ENCODE measurements at regions not wholly inside any gene's neighbourhood (a gene's known extent, or its start where the extent isn't known, plus 50 kb on each side); places are given as distances from the start of the nearest gene placed in this dataset.

- Histone ChIP-seq H3K4me3 (ENCODE audit: low read length) (no peak overlapping the region), H2BK120ac (ENCODE audit: low read depth, low read length) (no peak overlapping the region), H4K5ac (ENCODE audit: low read length) (no peak overlapping the region), H2BK5ac (ENCODE audit: low read length) (no peak overlapping the region), H3K4me1 (ENCODE audit: control insufficient read depth, low read depth, low read length) (no peaks in the 10 kb centered on the region), H2AK5ac (ENCODE audit: low read length) (no peak overlapping the region), H3K36me3 (ENCODE audit: control insufficient read depth, insufficient read depth, low read length) (no peaks in the 10 kb centered on the region), H3K27ac (ENCODE audit: low read depth, low read length) (no peak overlapping the region), H3K79me1 (ENCODE audit: low read length) (no peaks in the 10 kb centered on the region), H4K8ac (ENCODE audit: low read depth, low read length) (no peak overlapping the region), H3K4ac (ENCODE audit: low read depth, low read length) (no peak overlapping the region), H3K27me3 (ENCODE audit: insufficient read depth, low read length, poor library complexity) (no peaks in the 10 kb centered on the region), H3K23ac (ENCODE audit: low read length) (no peak overlapping the region), H3K79me2 (ENCODE audit: control insufficient read depth, insufficient read depth, low read length) (no peaks in the 10 kb centered on the region), H3K4me2 (ENCODE audit: low read length) (no peak overlapping the region), H3K9ac (ENCODE audit: low read length) (no peak overlapping the region), H2BK15ac (replicated peaks; ENCODE audit: low read depth) (no peak overlapping the region), H3K18ac (ENCODE audit: low read length) (no peak overlapping the region), H3K56ac (ENCODE audit: low read length) (no peak overlapping the region)
- DNase-seq, result no peak
- no CpG with 5 or more reads among the region's 1 CpG for WGBS (ENCODE audit: extremely low coverage, insufficient coverage, low lambda C conversion rate)
Observed at GRCh38 chrX:43357741-43358140, 298.4 kb upstream of the MAOA start.

GRCh38 chrX:43373032-43373431, 283.1 kb upstream of the MAOA start:
- Histone ChIP-seq H3K27ac (ENCODE audit: low read depth, low read length) (no peak overlapping the region), H3K79me2 (ENCODE audit: control insufficient read depth, insufficient read depth, low read length) (no peaks in the 10 kb centered on the region), H3K27me3 (ENCODE audit: insufficient read depth, low read length, poor library complexity) (no peaks in the 10 kb centered on the region), H3K23ac (ENCODE audit: low read length) (no peak overlapping the region), H3K56ac (ENCODE audit: low read length) (no peak overlapping the region), H3K9ac (ENCODE audit: low read length) (no peak overlapping the region), H3K4ac (ENCODE audit: low read depth, low read length) (no peak overlapping the region), H3K36me3 (ENCODE audit: control insufficient read depth, insufficient read depth, low read length) (no peaks in the 10 kb centered on the region), H2BK5ac (ENCODE audit: low read length) (no peak overlapping the region), H3K4me3 (ENCODE audit: low read length) (no peak overlapping the region), H4K8ac (ENCODE audit: low read depth, low read length) (no peak overlapping the region), H2AK5ac (ENCODE audit: low read length) (no peak overlapping the region), H3K18ac (ENCODE audit: low read length) (no peak overlapping the region), H3K4me2 (ENCODE audit: low read length) (no peak overlapping the region), H2BK120ac (ENCODE audit: low read depth, low read length) (no peak overlapping the region), H3K79me1 (ENCODE audit: low read length) (no peaks in the 10 kb centered on the region), H2BK15ac (replicated peaks; ENCODE audit: low read depth) (no peak overlapping the region), H3K4me1 (ENCODE audit: control insufficient read depth, low read depth, low read length) (no peaks in the 10 kb centered on the region), H4K5ac (ENCODE audit: low read length) (no peak overlapping the region)
- DNase-seq, result no peak
- WGBS (ENCODE audit: extremely low coverage, insufficient coverage, low lambda C conversion rate), result no CpG with 5 or more reads among the region's 3 CpGs

DNA sequence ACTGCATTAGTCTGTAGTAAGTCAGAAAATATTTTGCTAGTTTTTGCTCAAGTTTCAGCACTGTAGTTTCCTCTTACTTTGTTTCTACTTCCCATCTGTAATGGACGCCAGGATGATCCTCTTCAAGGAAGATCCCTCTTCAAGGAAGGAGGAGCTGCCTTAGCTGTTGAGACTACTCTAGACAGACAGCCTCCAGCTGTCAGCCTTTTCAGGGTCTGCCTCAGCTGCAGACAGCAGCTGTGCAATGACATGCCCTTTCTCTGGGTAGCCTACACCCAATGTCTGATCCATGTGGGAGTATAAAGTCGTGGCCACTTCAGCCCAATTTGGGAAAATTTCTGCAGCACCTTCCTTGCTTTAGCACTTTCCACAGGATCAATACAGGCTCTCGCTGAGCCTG, 281.0 kb upstream of the MAOA start:
- no peak overlapping the region for H2BK5ac ChIP-seq (ENCODE audit: low read length)
- no peak overlapping the region for H3K4me2 ChIP-seq (ENCODE audit: low read length)
- no peak overlapping the region for H2AK5ac ChIP-seq (ENCODE audit: low read length)
- H2BK15ac ChIP-seq (replicated peaks; ENCODE audit: low read depth), result no peak overlapping the region
- no peak overlapping the region for H3K4me3 ChIP-seq (ENCODE audit: low read length)
- DNase-seq, result no peak
- no peaks in the 10 kb centered on the region for H3K79me2 ChIP-seq (ENCODE audit: control insufficient read depth, insufficient read depth, low read length)
- no peak overlapping the region for H4K5ac ChIP-seq (ENCODE audit: low read length)
- no peak overlapping the region for H3K9ac ChIP-seq (ENCODE audit: low read length)
- H3K56ac ChIP-seq (ENCODE audit: low read length), result no peak overlapping the region
- no peak overlapping the region for H3K27ac ChIP-seq (ENCODE audit: low read depth, low read length)
- H4K8ac ChIP-seq (ENCODE audit: low read depth, low read length), result no peak overlapping the region
- H3K79me1 ChIP-seq (ENCODE audit: low read length), result no peaks in the 10 kb centered on the region
- no peak overlapping the region for H3K18ac ChIP-seq (ENCODE audit: low read length)
- H2BK120ac ChIP-seq (ENCODE audit: low read depth, low read length), result no peak overlapping the region
- H3K4me1 ChIP-seq (ENCODE audit: control insufficient read depth, low read depth, low read length), result no peaks in the 10 kb centered on the region
- no peak overlapping the region for H3K23ac ChIP-seq (ENCODE audit: low read length)
- no CpG with 5 or more reads among the region's 3 CpGs for WGBS (ENCODE audit: extremely low coverage, insufficient coverage, low lambda C conversion rate)
- H3K4ac ChIP-seq (ENCODE audit: low read depth, low read length), result no peak overlapping the region
- H3K27me3 ChIP-seq (ENCODE audit: insufficient read depth, low read length, poor library complexity), result no peaks in the 10 kb centered on the region
- no peaks in the 10 kb centered on the region for H3K36me3 ChIP-seq (ENCODE audit: control insufficient read depth, insufficient read depth, low read length)

- no peak overlapping the region for H4K5ac ChIP-seq (ENCODE audit: low read length)
- no peaks in the 10 kb centered on the region for H3K4me1 ChIP-seq (ENCODE audit: control insufficient read depth, low read depth, low read length)
- H3K36me3 ChIP-seq (ENCODE audit: control insufficient read depth, insufficient read depth, low read length), result no peaks in the 10 kb centered on the region
- no peak overlapping the region for H3K18ac ChIP-seq (ENCODE audit: low read length)
- no peak overlapping the region for H2BK15ac ChIP-seq (replicated peaks; ENCODE audit: low read depth)
- no peak overlapping the region for H2BK120ac ChIP-seq (ENCODE audit: low read depth, low read length)
- H3K4ac ChIP-seq (ENCODE audit: low read depth, low read length), result no peak overlapping the region
- DNase-seq, result no peak
- H3K27ac ChIP-seq (ENCODE audit: low read depth, low read length), result no peak overlapping the region
- H3K9ac ChIP-seq (ENCODE audit: low read length), result no peak overlapping the region
- H4K8ac ChIP-seq (ENCODE audit: low read depth, low read length), result no peak overlapping the region
- H3K23ac ChIP-seq (ENCODE audit: low read length), result no peak overlapping the region
- H2BK5ac ChIP-seq (ENCODE audit: low read length), result no peak overlapping the region
- H3K79me2 ChIP-seq (ENCODE audit: control insufficient read depth, insufficient read depth, low read length), result no peaks in the 10 kb centered on the region
- H3K56ac ChIP-seq (ENCODE audit: low read length), result no peak overlapping the region
- WGBS (ENCODE audit: extremely low coverage, insufficient coverage, low lambda C conversion rate), result no CpG with 5 or more reads among the region's 6 CpGs
- H3K4me3 ChIP-seq (ENCODE audit: low read length), result no peak overlapping the region
- no peak overlapping the region for H2AK5ac ChIP-seq (ENCODE audit: low read length)
- H3K4me2 ChIP-seq (ENCODE audit: low read length), result no peak overlapping the region
- no peaks in the 10 kb centered on the region for H3K27me3 ChIP-seq (ENCODE audit: insufficient read depth, low read length, poor library complexity)
- H3K79me1 ChIP-seq (ENCODE audit: low read length), result no peaks in the 10 kb centered on the region
Observed at GRCh38 chrX:43380704-43381103, 275.4 kb upstream of the MAOA start.

DNA sequence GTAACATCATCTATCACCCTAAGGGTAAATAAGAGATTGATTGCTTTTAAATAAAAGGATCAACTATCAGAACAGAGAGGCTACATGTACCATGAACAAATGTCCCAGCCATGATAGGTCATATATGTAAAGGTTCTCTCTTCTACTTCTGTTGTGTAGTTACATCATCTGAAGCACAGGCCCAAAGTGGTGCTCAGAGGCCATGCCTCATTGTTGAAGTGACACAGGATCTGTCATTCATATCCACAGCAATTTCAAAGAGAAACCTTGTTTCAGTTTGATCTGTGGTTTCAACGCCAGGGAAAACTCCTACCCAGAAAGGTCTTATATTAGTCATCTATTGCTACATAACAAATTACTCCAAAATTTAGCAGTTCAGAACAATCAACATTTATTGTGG, 269.2 kb upstream of the MAOA start:
- Histone ChIP-seq H3K79me1 (ENCODE audit: low read length) (no peaks in the 10 kb centered on the region), H2BK5ac (ENCODE audit: low read length) (no peak overlapping the region), H3K18ac (ENCODE audit: low read length) (no peak overlapping the region), H3K79me2 (ENCODE audit: control insufficient read depth, insufficient read depth, low read length) (no peaks in the 10 kb centered on the region), H3K4me2 (ENCODE audit: low read length) (no peak overlapping the region), H3K4ac (ENCODE audit: low read depth, low read length) (no peak overlapping the region), H2BK15ac (replicated peaks; ENCODE audit: low read depth) (no peak overlapping the region), H3K9ac (ENCODE audit: low read length) (no peak overlapping the region), H4K5ac (ENCODE audit: low read length) (no peak overlapping the region), H3K36me3 (ENCODE audit: control insufficient read depth, insufficient read depth, low read length) (no peaks in the 10 kb centered on the region), H3K23ac (ENCODE audit: low read length) (no peak overlapping the region), H2AK5ac (ENCODE audit: low read length) (no peak overlapping the region), H3K27me3 (ENCODE audit: insufficient read depth, low read length, poor library complexity) (no peaks in the 10 kb centered on the region), H3K4me1 (ENCODE audit: control insufficient read depth, low read depth, low read length) (no peaks in the 10 kb centered on the region), H3K56ac (ENCODE audit: low read length) (no peak overlapping the region), H3K27ac (ENCODE audit: low read depth, low read length) (no peak overlapping the region), H2BK120ac (ENCODE audit: low read depth, low read length) (no peak overlapping the region), H4K8ac (ENCODE audit: low read depth, low read length) (no peak overlapping the region), H3K4me3 (ENCODE audit: low read length) (no peak overlapping the region)
- no peak for DNase-seq
- WGBS (ENCODE audit: extremely low coverage, insufficient coverage, low lambda C conversion rate), result no CpG with 5 or more reads among the region's 1 CpG

GRCh38 chrX:43405191-43405590, 250.9 kb upstream of the MAOA start:
- Histone ChIP-seq H3K4me2 (ENCODE audit: low read length) (no peak overlapping the region), H3K79me2 (ENCODE audit: control insufficient read depth, insufficient read depth, low read length) (no peaks in the 10 kb centered on the region), H3K36me3 (ENCODE audit: control insufficient read depth, insufficient read depth, low read length) (no peaks in the 10 kb centered on the region), H3K23ac (ENCODE audit: low read length) (no peak overlapping the region), H3K9ac (ENCODE audit: low read length) (no peak overlapping the region), H3K27me3 (ENCODE audit: insufficient read depth, low read length, poor library complexity) (no peaks in the 10 kb centered on the region), H4K5ac (ENCODE audit: low read length) (no peak overlapping the region), H3K18ac (ENCODE audit: low read length) (no peak overlapping the region), H3K79me1 (ENCODE audit: low read length) (no peaks in the 10 kb centered on the region), H3K56ac (ENCODE audit: low read length) (no peak overlapping the region), H3K4me3 (ENCODE audit: low read length) (no peak overlapping the region), H3K4me1 (ENCODE audit: control insufficient read depth, low read depth, low read length) (no peaks in the 10 kb centered on the region), H4K8ac (ENCODE audit: low read depth, low read length) (no peak overlapping the region), H3K4ac (ENCODE audit: low read depth, low read length) (no peak overlapping the region), H2AK5ac (ENCODE audit: low read length) (no peak overlapping the region), H3K27ac (ENCODE audit: low read depth, low read length) (no peak overlapping the region), H2BK5ac (ENCODE audit: low read length) (no peak overlapping the region), H2BK120ac (ENCODE audit: low read depth, low read length) (no peak overlapping the region), H2BK15ac (replicated peaks; ENCODE audit: low read depth) (no peak overlapping the region)
- DNase-seq, result no peak
- WGBS (ENCODE audit: extremely low coverage, insufficient coverage, low lambda C conversion rate), result no CpG with 5 or more reads among the region's 1 CpG

All from mesendoderm (in vitro differentiated cells).